ENCODE measurements at regions not wholly inside any gene's neighbourhood (a gene's known extent, or its start where the extent isn't known, plus 50 kb on each side); places are given as distances from the start of the nearest gene placed in this dataset.

GRCh38 chr4:104919406-104919805 lies 227.3 kb upstream of the TET2 start:
- ChIA-PET CTCF (no interaction called here), POLR2A (no interaction called here)
- H3K27me3 ChIP-seq (ENCODE audit: control insufficient read depth in 2 of 2, insufficient read depth in 2 of 2, low read length in 2 of 2): no peaks in the 10 kb centered on the region
- no TSS peak for BruUV-seq (replicated peaks)
- dilution Hi-C loops (cut with MboI; ENCODE audit: extremely low pct_ligation_motif_present, low sequenced_read_pairs): no loop called here
- H3K79me2 ChIP-seq (ENCODE audit: control insufficient read depth, insufficient read depth, low read length): no peaks in the 10 kb centered on the region
- H3K9me1 ChIP-seq (replicated peaks; ENCODE audit: control insufficient read depth, extremely low read depth, insufficient read depth, low read length): no peaks in the 10 kb centered on the region
- H3K4me2 ChIP-seq (ENCODE audit: insufficient read depth, low read length): no peak overlapping the region
- H3K4me3 ChIP-seq (replicated peaks in 1 of 3; ENCODE audit: insufficient read depth in 1 of 3, low read depth in 1 of 3, low read length in 3 of 3): no peak overlapping the region
- H3K27ac ChIP-seq (ENCODE audit: insufficient read depth, low read depth, low read length): no peak overlapping the region
- no peak overlapping the region for H3K9ac ChIP-seq (replicated peaks; ENCODE audit: extremely low read depth, insufficient read depth, low read length)
- H4K20me1 ChIP-seq (replicated peaks; ENCODE audit: control insufficient read depth, extremely low read depth, insufficient read depth, low read length): no peaks in the 10 kb centered on the region
- no peaks in the 10 kb centered on the region for H3K9me3 ChIP-seq (replicated peaks; ENCODE audit: control insufficient read depth, insufficient read depth, low read length)
- no peak overlapping the region for H2AFZ ChIP-seq (ENCODE audit: low read depth, low read length)
- intact Hi-C loops (cut with micrococcal nuclease): no loop called here
- no peaks in the 10 kb centered on the region for H3K4me1 ChIP-seq (ENCODE audit: control insufficient read depth, extremely low read depth, insufficient read depth, low read length)
- TF ChIP-seq EZH2 (IDR thresholded peaks at IDR 0.05; ENCODE audit: borderline replicate concordance, low read depth, low read length, severe bottlenecking): no peak
- TF ChIP-seq MAX (IDR thresholded peaks at IDR 0.05; ENCODE audit: insufficient read depth, insufficient read length): no peak
- no peak for TF ChIP-seq POLR2A (IDR thresholded peaks at IDR 0.05; ENCODE audit: low read depth, low read length)
- TF ChIP-seq POLR2AphosphoS5 (IDR thresholded peaks at IDR 0.05; ENCODE audit: insufficient read depth, low read depth, low read length): no peak
- TF ChIP-seq CTCF (IDR thresholded peaks at IDR 0.05; ENCODE audit: extremely low read depth in 1 of 2, insufficient read depth in 1 of 2, low read depth in 1 of 2, low read length in 2 of 2): no peak
- TF ChIP-seq MYC (IDR thresholded peaks at IDR 0.05; ENCODE audit: low read depth, low read length): no peak
- TF ChIP-seq FOS (IDR thresholded peaks at IDR 0.05; ENCODE audit: borderline replicate concordance, insufficient read depth, low read length): no peak
- no peak for TF ChIP-seq JUN (IDR thresholded peaks at IDR 0.05; ENCODE audit: borderline replicate concordance, insufficient read depth, insufficient read length, low read depth)
- TF ChIP-seq GATA2 (IDR thresholded peaks at IDR 0.05; ENCODE audit: insufficient read depth, insufficient read length, low read depth, low read length): no peak
- no peak for DNase-seq (ENCODE audit: low read depth, low spot score)
- no peaks in the 10 kb centered on the region for H3K36me3 ChIP-seq (ENCODE audit: control insufficient read depth in 2 of 2, extremely low read depth in 1 of 2, insufficient read depth in 2 of 2, low read length in 2 of 2)
- FAIRE-seq: no peak

Measured in endothelial cell of umbilical vein (primary cell).